Osteoblast (primary cell): ENCODE measurements at regions not wholly inside any gene's neighbourhood (a gene's known extent, or its start where the extent isn't known, plus 50 kb on each side); places are given as distances from the start of the nearest gene placed in this dataset.

Experiments used
- DNase-seq: peaks from one replicate; pipeline ENCODE4 v3.0.0; 2011; ENCODE audit warnings: low spot score, mixed read lengths; ENCODE audit not compliant: insufficient read length; ENCODE audit errors: missing footprints
- H2AFZ ChIP-seq: 2 replicates; pipeline ENCODE4 v1.6.0; 2011; ENCODE audit warnings: mild to moderate bottlenecking, low read length
- H3K27ac ChIP-seq: 2 replicates; pipeline ENCODE4 v1.5.1; 2011; ENCODE audit warnings: mild to moderate bottlenecking, low read depth, low read length, moderate library complexity
- H3K27me3 ChIP-seq: 2 replicates; pipeline ENCODE4 v1.6.0; 2012; ENCODE audit warnings: mild to moderate bottlenecking, control low read depth, inconsistent platforms, low read length, moderate library complexity; ENCODE audit not compliant: insufficient read depth
- H3K36me3 ChIP-seq: 2 replicates; pipeline ENCODE4 v1.5.1; 2011; ENCODE audit warnings: mild to moderate bottlenecking, low read length, control low read depth, moderate library complexity; ENCODE audit not compliant: insufficient read depth
- H3K4me1 ChIP-seq: 2 replicates; pipeline ENCODE4 v1.5.1; 2011; ENCODE audit warnings: mild to moderate bottlenecking, low read length, control low read depth, moderate library complexity; ENCODE audit not compliant: insufficient read depth
- H3K4me2 ChIP-seq: 2 replicates; pipeline ENCODE4 v1.6.0; 2011; ENCODE audit warnings: mild to moderate bottlenecking, low read length; ENCODE audit not compliant: insufficient read depth
- H3K4me3 ChIP-seq: fragments of 200-600 bp; sonication (generic); 3 replicates; pipeline ENCODE4 v1.5.1; 2012; ENCODE audit warnings: mild to moderate bottlenecking, low read length, inconsistent platforms; ENCODE audit not compliant: insufficient read depth
- H3K79me2 ChIP-seq: 2 replicates; pipeline ENCODE4 v1.6.0; 2012; ENCODE audit warnings: mild to moderate bottlenecking, low read length, control low read depth, inconsistent platforms; ENCODE audit not compliant: insufficient read depth
- H3K9me3 ChIP-seq: 2 replicates; pipeline ENCODE4 v1.5.1; 2011; ENCODE audit warnings: low read depth, low read length, control low read depth
- H4K20me1 ChIP-seq: 2 replicates; pipeline ENCODE4 v1.6.0; 2012; ENCODE audit warnings: mild to moderate bottlenecking, low read length, control low read depth; ENCODE audit not compliant: insufficient read depth
- TF ChIP-seq, protein P1 (sequence below): IDR thresholded peaks from 2 replicates; pipeline ENCODE4 v1.5.1; 2011; ENCODE audit warnings: mild to moderate bottlenecking, low read depth, low read length, moderate library complexity; ENCODE audit errors: extremely low read depth

DNA sequence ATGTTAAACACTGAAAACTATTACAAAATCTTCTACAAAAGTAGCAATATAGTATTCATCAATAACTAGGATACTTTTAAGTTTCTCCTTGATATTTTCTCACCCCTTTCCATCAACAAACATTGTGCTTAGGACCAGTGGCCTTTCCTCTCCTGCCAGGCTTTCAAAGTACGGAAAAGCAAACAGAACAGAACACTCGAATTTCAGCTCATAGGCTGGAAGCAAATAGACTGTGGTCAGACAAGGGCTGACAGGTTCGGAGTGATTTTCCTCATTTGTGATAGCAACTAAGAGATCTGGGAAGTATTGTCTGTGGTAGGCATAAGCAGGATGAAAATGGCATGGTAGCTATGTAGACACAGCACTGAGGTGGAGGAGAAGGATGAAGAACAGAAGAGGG lies 68.6 kb upstream of the SORBS2 start:
- no peaks in the 10 kb centered on the region for H3K27me3 ChIP-seq
- no peaks in the 10 kb centered on the region for H3K36me3 ChIP-seq
- no peaks in the 10 kb centered on the region for H3K9me3 ChIP-seq
- H3K4me1 ChIP-seq: peaks cover 14% of the 10 kb centered on the region
- H2AFZ ChIP-seq: peak overlapping the region; percentile 67
- peak overlapping the region; percentile 57 for H3K27ac ChIP-seq
- H3K79me2 ChIP-seq: no peaks in the 10 kb centered on the region
- no peaks in the 10 kb centered on the region for H4K20me1 ChIP-seq
- H3K4me2 ChIP-seq: peak overlapping the region; percentile 61
- DNase-seq: no peak
- TF ChIP-seq, protein P1, sequence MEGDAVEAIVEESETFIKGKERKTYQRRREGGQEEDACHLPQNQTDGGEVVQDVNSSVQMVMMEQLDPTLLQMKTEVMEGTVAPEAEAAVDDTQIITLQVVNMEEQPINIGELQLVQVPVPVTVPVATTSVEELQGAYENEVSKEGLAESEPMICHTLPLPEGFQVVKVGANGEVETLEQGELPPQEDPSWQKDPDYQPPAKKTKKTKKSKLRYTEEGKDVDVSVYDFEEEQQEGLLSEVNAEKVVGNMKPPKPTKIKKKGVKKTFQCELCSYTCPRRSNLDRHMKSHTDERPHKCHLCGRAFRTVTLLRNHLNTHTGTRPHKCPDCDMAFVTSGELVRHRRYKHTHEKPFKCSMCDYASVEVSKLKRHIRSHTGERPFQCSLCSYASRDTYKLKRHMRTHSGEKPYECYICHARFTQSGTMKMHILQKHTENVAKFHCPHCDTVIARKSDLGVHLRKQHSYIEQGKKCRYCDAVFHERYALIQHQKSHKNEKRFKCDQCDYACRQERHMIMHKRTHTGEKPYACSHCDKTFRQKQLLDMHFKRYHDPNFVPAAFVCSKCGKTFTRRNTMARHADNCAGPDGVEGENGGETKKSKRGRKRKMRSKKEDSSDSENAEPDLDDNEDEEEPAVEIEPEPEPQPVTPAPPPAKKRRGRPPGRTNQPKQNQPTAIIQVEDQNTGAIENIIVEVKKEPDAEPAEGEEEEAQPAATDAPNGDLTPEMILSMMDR: no peak
- H3K4me3 ChIP-seq: no peak overlapping the region

DNA sequence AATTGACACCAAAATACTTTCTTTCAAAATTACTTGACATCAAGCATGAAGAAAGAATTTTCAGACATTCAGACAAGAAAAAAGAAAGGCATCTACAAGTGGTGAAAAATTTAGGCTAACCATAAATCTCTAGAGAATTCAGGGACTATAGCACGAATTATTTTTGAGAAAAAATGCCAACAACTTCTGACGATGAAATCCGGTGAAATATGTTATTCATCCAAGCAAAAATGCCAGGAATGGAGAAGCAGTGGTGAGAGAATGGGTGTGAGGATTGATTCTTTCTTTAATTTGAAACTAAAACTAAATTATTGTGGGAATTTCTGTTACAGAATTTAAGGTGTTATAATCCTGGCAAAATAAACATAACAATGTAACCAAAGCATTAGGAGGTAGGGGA lies 69.4 kb upstream of the SORBS2 start:
- Histone ChIP-seq H2AFZ (no peak overlapping the region), H3K4me2 (peak overlapping the region; percentile 61), H3K79me2 (no peaks in the 10 kb centered on the region), H3K27ac (peak overlapping the region; percentile 57), H3K27me3 (no peaks in the 10 kb centered on the region), H3K36me3 (no peaks in the 10 kb centered on the region), H4K20me1 (no peaks in the 10 kb centered on the region), H3K4me1 (peaks cover 13% of the 10 kb centered on the region), H3K9me3 (no peaks in the 10 kb centered on the region), H3K4me3 (no peak overlapping the region)
- DNase-seq: no peak
- TF ChIP-seq, protein P1: no peak

DNA sequence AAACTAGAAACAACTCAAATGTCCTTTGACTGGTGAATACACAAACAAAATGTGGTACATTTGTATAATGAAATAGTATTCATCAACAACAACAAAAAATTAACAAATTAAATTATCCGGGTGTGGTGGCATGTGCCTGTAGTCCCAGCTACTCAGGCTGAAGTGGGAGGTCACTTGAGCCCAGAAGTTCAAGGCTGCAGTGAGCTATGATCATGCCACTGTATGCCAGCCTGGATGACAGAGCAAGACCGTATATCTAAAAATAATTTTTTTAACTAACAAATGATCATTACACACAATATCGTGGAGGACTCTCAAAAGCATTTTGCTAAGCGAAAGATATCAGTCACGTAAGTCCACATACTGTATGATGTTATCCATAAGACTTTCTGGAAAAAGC lies 71.6 kb upstream of the SORBS2 start:
- Histone ChIP-seq H3K4me1 (peaks cover 13% of the 10 kb centered on the region), H3K4me3 (no peak overlapping the region), H3K9me3 (no peaks in the 10 kb centered on the region), H3K79me2 (no peaks in the 10 kb centered on the region), H3K27me3 (no peaks in the 10 kb centered on the region), H4K20me1 (no peaks in the 10 kb centered on the region), H3K4me2 (no peak overlapping the region), H3K27ac (no peak overlapping the region), H3K36me3 (no peaks in the 10 kb centered on the region), H2AFZ (no peak overlapping the region)
- DNase-seq: no peak
- TF ChIP-seq, protein P1: no peak

DNA sequence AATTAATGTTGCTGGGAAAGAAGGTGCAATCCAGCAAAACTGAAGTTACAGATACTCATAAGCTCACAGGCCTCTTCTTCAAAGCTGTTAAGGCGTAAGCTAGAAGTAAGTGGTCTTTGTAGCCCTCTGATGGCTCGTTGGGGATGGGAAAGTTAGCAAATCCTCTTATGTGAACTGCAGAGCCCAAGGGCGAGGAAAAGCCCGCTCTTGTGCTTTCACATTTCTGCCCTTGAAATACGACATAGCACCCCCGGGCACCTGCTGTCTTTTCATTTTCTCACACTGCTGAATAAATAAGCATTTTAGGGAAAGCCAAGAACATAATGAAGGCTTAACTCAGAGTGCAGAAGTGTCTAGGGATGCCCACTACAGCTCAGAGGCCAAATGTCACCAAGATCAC lies 73.1 kb upstream of the SORBS2 start:
- no peak for DNase-seq
- Histone ChIP-seq H3K9me3 (no peaks in the 10 kb centered on the region), H3K27ac (no peak overlapping the region), H3K27me3 (no peaks in the 10 kb centered on the region), H3K36me3 (no peaks in the 10 kb centered on the region), H4K20me1 (no peaks in the 10 kb centered on the region), H3K4me1 (peaks cover 13% of the 10 kb centered on the region), H2AFZ (no peak overlapping the region), H3K79me2 (no peaks in the 10 kb centered on the region), H3K4me2 (no peak overlapping the region), H3K4me3 (no peak overlapping the region)
- TF ChIP-seq, protein P1: no peak
